IPS DF 4.7 (cell line): ENCODE measurements at regions not wholly inside any gene's neighbourhood (a gene's known extent, or its start where the extent isn't known, plus 50 kb on each side); places are given as distances from the start of the nearest gene placed in this dataset.

ENCODE experiments used
- DNase-seq: peaks from one replicate; pipeline ENCODE4 v3.0.0-alpha.2; 2013; ENCODE audit warnings: low spot score; ENCODE audit errors: extremely low read depth

DNA sequence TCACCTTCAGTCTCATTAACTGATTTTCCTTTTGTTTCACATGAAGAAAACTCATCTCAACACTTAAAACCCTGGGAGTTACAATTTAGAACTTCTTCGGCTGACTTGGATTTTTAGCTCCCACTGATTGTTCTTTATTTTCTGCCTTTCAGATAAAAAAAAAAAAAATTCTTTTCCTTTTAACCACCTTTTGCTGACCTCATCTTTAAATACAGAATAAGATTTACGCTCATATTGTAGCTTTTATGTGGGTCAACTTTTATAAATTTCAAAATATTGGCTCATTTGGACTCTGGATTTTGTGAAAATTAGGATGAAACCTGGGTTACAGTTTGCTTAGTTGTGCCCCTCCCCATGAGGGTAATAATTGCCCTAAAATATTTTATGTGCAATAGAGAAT, 659.3 kb downstream of the ZNF674 start:
- DNase-seq: no peak

GRCh38 chrX:45879512-45879911, 665.7 kb downstream of the ZNF674 start:
- DNase-seq: no peak

- no peak for DNase-seq
Observed at GRCh38 chrX:45876206-45876605, 669.0 kb downstream of the ZNF674 start.

GRCh38 chrX:45873781-45874180, 671.4 kb downstream of the ZNF674 start:
- no peak for DNase-seq

DNA sequence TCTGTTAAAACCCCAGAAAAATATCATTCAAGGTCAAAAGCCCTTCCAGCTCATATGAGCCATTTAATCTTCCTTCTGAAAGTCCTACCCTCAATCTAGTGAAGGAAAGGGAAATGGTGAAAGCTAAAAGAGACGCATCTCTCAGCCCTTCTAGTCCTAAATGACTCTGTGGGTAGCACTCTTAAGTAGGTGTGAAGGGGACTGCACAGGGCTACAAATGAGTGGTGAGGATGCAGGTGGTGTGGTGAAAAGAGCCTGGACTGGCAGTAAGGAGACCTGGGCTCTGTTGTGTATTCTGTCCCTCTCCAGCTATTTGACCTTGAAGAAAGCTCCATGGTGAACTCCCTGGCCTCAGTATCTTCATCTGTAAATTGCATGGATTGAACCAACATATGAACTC, 671.8 kb upstream of the DIPK2B start:
- DNase-seq: no peak

GRCh38 chrX:45868425-45868824, 667.7 kb upstream of the DIPK2B start:
- DNase-seq: no peak

- no peak for DNase-seq
Observed at GRCh38 chrX:45862801-45863200, 662.1 kb upstream of the DIPK2B start.

- no peak for DNase-seq
Observed at GRCh38 chrX:45860450-45860849, 659.8 kb upstream of the DIPK2B start.

GRCh38 chrX:45859407-45859806, 658.7 kb upstream of the DIPK2B start:
- DNase-seq: no peak

DNA sequence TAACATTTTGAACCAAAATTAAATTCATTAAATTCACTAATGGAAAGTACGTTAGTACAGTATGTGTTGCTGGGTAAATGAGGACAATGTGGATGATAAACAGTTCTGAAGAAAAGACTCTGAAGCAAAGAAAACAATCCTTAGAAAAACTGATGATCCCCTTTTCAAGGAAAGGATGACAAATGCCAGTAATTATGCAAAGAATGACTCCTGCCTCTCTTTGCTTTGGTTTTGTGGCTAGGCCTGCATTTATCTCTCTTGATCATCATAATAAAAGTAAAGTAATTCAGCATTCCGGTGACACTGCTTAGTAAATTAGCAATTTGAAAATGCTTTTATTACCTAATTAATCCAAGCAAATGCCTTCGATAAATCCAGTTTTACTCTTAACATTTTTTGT, 652.2 kb upstream of the DIPK2B start:
- DNase-seq: no peak

DNA sequence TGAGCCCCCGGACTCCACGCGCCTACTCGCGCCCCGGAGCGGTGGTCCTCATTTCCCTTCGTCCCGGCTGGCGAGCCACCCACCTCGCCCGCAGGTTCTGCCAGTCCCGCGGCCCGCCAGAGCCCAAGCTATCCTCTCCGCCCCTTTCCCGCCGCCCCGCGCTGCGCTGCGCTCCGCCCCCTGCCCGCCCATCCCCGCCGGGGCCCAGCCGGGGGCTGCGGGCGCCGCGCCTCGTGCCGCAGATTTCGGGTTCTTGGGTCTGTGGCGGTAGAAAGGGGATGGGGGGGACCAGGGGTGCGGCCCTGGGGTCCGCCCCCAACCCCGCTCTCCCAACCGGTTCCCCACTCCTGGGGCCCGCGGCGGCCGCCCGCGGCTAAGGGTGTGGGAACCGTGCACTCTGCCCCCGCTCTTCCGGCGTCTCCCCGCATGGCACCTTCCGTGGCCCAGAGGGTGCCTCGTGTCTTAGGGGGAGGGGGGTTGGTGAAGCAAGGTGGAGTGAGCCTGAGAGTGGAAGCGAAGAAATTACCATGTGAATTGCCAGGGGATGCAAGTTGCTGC, 650.8 kb upstream of the DIPK2B start:
- peak; percentile 22 for DNase-seq

DNA sequence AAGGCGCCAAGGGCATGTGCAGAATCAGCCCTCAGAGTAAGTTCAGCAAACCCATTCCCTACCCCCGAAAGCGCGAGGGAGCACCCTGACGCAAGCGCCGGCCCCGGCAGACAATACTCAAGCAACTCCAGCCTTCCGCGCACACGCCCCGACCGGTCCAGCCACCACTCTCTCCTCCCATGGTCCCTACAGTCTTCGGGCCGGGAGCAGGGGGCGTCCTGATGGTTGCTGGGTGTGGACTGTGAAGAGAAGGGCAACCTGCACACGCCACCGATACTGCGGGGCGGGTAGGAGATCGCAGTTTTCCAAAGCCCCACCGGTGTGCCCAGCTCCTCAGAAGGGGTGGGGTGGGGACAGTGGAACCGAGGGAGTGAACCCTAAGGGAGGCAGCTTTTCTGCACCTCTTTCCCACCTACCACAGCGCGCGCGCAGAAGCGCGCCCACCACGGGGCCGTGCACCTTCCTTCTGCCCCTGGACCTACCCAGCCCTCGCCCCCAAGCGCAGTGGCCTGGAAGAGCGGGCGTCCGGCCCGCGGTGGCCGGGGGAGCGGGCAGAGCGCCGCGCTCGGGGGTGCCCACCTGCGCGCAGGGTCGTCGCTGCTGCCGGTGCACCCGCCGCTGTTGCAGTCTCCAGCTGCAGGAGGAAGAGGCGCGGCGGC, 650.2 kb upstream of the DIPK2B start:
- no peak for DNase-seq

GRCh38 chrX:45850197-45850774, 649.6 kb upstream of the DIPK2B start:
- DNase-seq: no peak

GRCh38 chrX:45849261-45849862, 648.7 kb upstream of the DIPK2B start:
- DNase-seq: no peak

- DNase-seq: no peak
Observed at GRCh38 chrX:45847961-45848360, 647.3 kb upstream of the DIPK2B start.

DNA sequence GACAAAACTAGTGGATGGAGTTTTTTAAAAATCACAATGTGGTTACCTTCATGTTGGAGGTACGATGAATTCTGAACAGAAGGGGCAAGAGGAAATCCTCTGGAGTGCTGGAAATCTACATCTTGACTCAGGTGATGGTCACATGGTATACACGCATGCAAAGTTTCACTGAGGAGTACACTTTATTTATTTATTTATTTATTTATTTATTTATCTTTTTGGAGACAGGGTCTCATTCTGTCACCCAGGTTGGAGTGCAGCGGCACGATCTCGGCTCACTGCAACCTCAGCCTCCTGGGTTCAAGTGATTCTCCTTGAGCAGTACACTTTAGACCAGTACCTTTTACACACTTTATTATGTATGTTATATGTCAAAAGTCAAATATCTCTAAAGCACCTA, 645.7 kb upstream of the DIPK2B start:
- DNase-seq: no peak

DNA sequence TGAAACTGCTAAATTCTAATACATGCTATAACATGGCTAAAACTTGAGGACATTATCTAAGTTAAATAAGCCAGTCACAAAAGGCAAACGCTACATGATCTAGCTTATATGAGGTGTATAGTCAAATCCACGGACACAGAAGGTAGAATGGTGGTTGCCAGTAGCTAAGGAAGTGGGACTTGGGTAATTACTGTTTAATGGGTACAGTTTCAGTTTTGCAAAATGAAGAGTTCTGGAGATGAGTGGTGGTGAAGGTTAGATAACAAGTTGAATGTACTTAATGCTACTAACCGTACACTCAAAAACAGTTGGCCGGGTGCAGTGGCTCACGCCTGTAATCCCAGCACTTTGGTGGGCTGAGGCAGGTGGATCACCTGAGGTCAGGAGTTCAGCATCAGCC, 644.5 kb upstream of the DIPK2B start:
- DNase-seq: no peak

DNA sequence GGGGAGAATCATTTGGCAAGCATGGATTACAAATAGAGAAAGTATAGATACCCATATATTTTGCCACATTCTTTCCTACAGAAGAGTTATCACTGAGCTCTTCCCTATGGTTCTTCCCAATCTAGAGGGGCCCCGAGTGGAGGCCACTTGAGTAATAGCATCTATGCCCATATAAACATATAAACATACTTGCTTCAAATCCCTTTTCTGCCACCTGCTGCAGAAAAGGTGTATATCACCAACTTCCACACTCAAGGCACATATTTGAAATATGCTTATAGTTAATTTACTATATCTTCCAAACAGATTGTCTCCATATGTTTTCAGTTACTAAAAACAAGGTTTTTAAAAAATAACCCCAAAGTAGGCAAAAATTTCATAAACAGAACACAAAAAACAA, 642.8 kb upstream of the DIPK2B start:
- no peak for DNase-seq

DNA sequence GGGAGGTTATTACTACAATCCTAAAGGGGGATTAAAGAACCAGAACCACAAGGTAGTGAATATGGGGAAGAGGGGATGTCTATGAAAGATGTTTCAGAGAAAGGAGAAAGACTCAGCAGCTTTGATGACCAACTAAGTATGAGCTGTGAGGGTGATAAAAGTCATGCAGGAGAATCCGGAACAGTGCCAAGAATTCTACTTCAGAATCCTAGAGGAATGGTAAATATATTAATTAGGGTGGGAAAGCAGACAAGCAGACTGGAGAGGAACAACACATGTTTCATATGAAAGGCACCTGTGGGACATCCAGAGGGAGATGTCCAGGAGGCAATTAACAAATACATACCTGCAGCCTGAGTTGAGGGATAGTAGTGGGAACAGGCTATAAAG, 642.2 kb upstream of the DIPK2B start:
- DNase-seq: no peak

DNA sequence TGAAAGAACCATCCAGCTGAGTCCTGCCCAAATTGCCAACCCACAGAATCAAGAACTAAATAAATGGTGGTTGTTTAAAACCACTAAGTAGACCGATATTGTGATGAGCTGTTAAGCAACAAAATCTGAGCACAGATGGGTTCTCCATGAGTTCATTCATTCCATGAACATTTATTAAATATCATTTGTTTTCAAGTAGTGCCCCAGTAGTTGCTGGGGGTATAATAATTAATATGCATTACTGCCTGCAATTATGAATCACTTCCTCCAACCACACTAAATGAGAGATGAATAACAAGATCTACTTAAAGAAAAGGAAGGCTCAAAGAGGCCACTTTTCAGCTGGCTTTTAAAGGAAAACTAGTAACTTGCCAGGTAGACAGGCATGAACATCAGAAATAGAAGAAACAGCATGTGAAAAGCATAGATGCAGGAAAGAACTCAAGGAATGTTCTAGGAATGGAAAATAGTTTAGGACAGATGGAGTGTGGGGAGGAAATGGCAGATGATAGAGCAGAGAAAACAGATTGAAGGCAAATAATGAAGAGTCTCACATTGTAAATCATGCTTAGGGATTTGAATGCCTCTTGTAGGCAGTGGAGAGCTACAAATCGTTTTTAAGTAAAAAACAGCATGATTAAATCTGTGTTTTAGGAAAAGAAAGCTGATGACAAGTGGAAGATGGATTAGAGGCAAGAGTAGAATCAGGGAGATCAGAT, 641.7 kb upstream of the DIPK2B start:
- no peak for DNase-seq

- no peak for DNase-seq
Observed at GRCh38 chrX:45840411-45840950, 639.8 kb upstream of the DIPK2B start.

DNA sequence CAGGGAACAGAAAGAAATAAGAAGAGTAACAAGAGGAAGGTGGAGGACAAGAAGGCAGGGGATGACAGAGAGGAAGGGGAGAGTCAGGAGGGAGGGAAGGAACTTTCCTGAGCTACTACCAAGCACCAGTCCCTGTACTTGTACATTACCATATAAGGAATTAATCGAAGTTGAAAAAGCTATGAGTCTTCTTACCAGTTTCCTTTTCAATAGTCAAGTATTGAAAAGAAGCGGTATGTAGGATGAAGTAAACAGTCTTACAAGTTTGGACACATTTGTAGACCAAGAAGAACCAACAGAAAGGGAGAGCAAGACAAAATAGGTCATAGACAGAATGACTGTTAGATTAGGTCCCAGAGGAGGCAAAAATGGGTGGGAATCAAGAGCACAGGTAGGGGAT, 629.7 kb upstream of the DIPK2B start:
- DNase-seq: no peak
